HG03575 (cell line): ENCODE measurements at regions not wholly inside any gene's neighbourhood (a gene's known extent, or its start where the extent isn't known, plus 50 kb on each side); places are given as distances from the start of the nearest gene placed in this dataset.
A peak's percentile ranks its signal among the peaks of the same experiment; 100 is the strongest.
"Not testable (repeated sequence)": the region's sequence is repeated elsewhere in the genome, so short reads cannot be mapped to it uniquely, and the experiment has no call there.

Source experiments
- ATAC-seq: cut with Tn5 transposase; IDR thresholded peaks from one replicate; pipeline ENCODE4 v1.9.1; 2021; ENCODE audit not compliant: unreplicated experiment, insufficient number of reproducible peaks, low FRiP score; ENCODE audit errors: extremely low read depth

DNA sequence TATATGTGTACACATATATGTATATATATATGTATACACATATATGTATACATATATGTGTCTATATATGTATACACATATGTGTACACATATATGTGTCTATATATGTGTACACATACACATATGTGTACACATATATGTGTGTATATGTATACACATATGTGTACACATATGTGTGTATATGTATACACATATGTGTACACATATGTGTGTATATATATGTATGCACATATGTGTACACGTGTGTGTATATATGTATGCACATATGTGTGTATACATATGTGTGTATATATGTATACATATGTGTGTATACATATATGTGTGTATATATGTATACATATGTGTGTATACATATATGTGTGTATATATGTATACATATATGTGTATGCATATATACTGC lies 76.7 kb upstream of the RBPJ start:
- ATAC-seq = not testable (repeated sequence)

DNA sequence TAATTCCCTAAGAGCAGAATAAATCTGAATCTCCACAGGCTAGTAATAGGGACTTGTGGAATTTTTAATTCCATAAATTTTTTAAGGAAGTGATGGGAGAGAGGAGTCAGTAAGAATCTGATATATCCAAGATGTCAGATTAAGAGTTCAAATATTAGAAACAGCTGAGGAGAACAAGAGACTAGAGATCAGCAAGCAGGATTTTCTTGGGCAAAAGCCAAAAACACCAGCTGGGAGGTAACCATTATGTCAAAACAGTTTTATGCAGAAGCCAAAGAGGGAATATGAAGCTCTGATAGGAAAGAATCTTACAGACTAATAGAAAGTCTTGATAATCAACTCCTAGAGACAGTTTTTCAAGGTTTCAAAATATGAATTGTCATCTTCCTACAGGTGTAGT lies 72.2 kb upstream of the RBPJ start:
- ATAC-seq = no peak

GRCh38 chr4:26252349-26253025 lies 68.3 kb upstream of the RBPJ start:
- ATAC-seq = no peak

DNA sequence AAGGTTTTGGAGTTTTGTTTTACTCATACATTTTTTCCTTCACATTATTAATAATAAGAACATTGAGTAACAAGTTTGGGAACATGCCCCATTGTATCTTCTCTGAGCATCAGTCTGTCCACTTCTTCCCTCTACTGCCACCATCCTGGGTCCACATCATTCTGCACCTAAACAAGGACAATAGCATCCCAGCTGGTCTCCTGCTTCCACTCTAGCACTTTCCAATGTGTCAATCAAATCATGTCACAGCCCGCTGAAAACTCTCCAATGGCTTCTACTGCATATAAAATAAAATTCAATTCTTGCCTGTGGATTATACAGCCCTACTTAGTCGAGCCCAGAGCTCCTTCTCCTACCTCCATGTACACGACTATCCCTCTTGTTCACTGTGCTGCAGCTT lies 66.8 kb upstream of the RBPJ start:
- no peak for ATAC-seq

GRCh38 chr4:26255989-26256388 lies 64.8 kb upstream of the RBPJ start:
- no peak for ATAC-seq

GRCh38 chr4:26257444-26257843 lies 63.4 kb upstream of the RBPJ start:
- not testable (repeated sequence) for ATAC-seq

DNA sequence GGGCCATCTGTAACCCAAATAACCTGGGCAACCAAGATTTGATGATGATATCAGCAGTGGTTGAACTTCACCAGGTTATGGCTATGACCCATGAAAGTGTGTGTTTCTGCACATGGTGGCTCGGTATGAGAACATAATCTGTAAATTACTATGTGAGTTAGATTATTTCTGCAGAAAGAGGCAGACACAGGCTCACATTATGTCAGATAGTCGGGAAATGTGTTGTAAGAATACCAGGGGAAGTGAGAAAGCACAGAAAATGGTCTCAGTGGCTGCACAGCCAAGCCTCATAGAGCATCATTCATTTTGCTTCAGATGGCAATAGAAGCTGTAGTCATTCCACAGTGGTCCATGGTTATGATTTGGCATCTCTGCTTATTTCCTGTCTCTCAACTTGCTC lies 63.0 kb upstream of the RBPJ start:
- peak; percentile 63 for ATAC-seq

GRCh38 chr4:26260571-26260970 lies 60.2 kb upstream of the RBPJ start:
- no peak for ATAC-seq

GRCh38 chr4:26261405-26261804 lies 59.4 kb upstream of the RBPJ start:
- ATAC-seq = no peak

DNA sequence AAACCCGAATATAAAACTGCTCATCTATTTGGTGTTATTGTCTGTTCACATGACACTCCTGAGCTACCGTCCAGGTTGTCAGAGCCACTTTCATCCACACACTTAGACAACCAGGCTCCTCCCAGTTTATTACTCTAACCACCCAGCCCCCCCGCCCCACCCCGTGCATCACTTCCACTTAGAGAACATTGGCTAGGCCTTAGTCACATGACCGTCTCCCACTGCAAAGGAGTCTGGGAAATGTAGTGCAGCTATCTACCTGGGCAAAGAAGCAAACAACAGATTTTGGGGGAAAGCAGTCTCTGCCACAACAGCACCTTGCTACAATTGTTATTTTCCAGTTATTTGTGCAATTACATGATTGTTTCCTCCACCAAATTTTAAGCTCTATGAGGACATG lies 57.6 kb upstream of the RBPJ start:
- no peak for ATAC-seq

DNA sequence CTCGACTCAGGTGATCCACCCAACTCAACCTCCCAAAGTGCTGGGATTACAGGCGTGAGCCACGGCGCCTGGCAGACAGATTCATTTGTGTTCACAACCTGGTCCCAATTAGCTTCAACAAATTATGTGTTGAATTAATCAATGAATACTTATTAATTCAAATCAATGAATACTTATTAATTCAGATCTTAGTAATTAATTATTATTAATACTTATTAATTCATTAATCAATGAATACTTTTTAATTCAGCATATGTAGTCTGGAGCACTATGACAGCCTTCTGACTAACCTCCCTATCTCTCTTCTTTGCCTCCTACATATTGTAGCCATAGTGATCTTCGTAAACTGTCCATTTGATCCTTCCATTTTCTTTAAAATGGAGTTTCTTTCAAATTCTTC lies 56.7 kb upstream of the RBPJ start:
- no peak for ATAC-seq

DNA sequence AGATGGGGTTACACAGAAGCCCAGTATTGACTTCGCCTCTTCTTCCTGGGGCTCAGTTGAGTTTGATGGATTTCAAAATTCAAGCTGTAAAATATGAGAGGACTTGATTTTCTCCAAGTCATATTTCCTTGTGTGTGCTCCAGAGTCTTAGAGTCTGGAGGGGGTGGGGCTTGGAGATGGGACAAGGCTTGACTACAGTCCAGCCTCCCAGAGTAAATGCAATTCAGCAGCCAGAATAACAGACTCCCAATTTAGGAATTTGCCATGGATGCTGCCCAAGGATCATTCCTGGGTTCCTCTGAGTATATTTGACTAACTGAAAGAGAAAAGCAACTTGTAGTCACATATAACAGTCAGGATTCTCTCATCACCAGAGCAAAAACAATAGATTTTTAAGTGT lies 53.7 kb upstream of the RBPJ start:
- ATAC-seq = no peak

GRCh38 chr4:26268246-26268645 lies 52.6 kb upstream of the RBPJ start:
- ATAC-seq = no peak

GRCh38 chr4:26269038-26269437 lies 51.8 kb upstream of the RBPJ start:
- no peak for ATAC-seq
